Ovary (tissue), 3 donors: ENCODE measurements at regions not wholly inside any gene's neighbourhood (a gene's known extent, or its start where the extent isn't known, plus 50 kb on each side); places are given as distances from the start of the nearest gene placed in this dataset.

Source experiments
- POLR2A ChIP-seq: fragments of 450-650 bp; IDR thresholded peaks from one replicate; pipeline ENCODE4 v1.6.1; 2017; ENCODE audit warnings: antibody characterized with exemption, mild to moderate bottlenecking, moderate library complexity
- TF ChIP-seq, protein P1 (sequence below), 3 donors: fragments of 450-650 bp in 2 of 3; fragments of 200-600 bp in 1 of 3; IDR thresholded peaks; one replicate each; pipeline versions ENCODE4 v1.5.1 to v1.8.0; 2016 to 2022; ENCODE audit warnings: antibody characterized with exemption in 3 of 3, mild to moderate bottlenecking in 1 of 3
- donor health status: DM: no; HTN: no; CAD: no.

DNA sequence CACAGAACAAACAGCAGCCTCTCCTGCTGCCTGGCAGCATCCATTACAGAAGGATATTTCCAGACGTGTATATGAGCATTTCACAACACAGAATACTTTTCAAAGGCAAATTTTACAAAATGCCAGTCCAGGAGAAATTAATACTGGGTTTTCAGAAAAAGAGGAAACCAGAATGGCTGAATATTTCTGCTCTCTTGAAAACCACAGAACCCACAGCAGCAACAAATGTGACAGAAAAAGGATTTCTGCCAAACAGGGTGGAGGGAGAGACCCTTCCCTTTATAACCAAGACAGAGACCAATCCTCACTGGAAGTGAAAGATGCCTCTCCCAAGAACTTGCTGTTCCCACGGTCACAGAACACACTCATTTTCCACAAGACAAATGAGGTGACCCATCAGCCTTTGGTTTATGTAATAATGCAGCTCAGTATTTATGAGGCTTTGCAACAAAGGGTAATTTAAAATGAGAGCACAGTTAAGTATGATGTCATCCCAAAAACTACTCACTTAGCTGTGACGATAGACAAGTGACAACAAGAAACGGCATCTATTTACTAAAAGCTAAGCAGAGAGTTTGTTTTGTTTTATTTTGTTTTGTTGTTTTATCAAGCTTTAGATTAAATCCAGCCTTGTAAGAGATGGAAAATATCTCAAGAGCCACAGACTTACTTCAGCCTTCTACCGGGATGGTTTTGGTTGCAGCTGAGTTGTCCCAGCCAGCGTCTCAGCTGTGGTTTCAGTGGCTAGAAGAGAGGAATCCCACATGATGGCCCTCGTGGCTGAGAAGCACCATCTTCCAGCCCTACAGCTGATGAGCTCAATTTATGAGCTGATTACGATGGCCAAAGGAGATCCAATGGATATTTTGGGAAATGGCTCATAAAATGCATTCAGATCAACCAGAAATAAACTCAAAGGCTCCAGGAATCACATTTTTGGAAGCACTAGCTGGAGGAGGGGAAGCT, 249.3 kb upstream of the AGAP1 start:
- no peak for TF ChIP-seq POLR2A
- TF ChIP-seq, protein P1, sequence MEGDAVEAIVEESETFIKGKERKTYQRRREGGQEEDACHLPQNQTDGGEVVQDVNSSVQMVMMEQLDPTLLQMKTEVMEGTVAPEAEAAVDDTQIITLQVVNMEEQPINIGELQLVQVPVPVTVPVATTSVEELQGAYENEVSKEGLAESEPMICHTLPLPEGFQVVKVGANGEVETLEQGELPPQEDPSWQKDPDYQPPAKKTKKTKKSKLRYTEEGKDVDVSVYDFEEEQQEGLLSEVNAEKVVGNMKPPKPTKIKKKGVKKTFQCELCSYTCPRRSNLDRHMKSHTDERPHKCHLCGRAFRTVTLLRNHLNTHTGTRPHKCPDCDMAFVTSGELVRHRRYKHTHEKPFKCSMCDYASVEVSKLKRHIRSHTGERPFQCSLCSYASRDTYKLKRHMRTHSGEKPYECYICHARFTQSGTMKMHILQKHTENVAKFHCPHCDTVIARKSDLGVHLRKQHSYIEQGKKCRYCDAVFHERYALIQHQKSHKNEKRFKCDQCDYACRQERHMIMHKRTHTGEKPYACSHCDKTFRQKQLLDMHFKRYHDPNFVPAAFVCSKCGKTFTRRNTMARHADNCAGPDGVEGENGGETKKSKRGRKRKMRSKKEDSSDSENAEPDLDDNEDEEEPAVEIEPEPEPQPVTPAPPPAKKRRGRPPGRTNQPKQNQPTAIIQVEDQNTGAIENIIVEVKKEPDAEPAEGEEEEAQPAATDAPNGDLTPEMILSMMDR (IDR thresholded peaks at IDR 0.05), result no peak
